OCI-LY7 (cell line): ENCODE measurements at regions not wholly inside any gene's neighbourhood (a gene's known extent, or its start where the extent isn't known, plus 50 kb on each side); places are given as distances from the start of the nearest gene placed in this dataset.

Experiments used
- CTCF ChIP-seq: fragments of 200-600 bp; sonication (generic); conservative IDR thresholded peaks from 2 replicates; pipeline ENCODE4 v1.5.1; 2014; ENCODE audit warnings: mild to moderate bottlenecking, antibody characterized with exemption, low read length, moderate library complexity, mixed read lengths
- EZH2phosphoT487 ChIP-seq: fragments of 200-600 bp; sonication (generic); IDR thresholded peaks from 2 replicates; pipeline ENCODE4 v1.6.1; 2018; ENCODE audit warnings: low read depth, borderline replicate concordance, mild to moderate bottlenecking, mixed run types, antibody characterized with exemption, low read length, moderate library complexity, mixed read lengths

- TF ChIP-seq CTCF, result no peak
- TF ChIP-seq EZH2phosphoT487, result no peak
Measured at GRCh38 chr7:114364151-114364550, 50.5 kb upstream of the FOXP2 start.
